Fibroblast of lung (primary cell): ENCODE measurements at regions not wholly inside any gene's neighbourhood (a gene's known extent, or its start where the extent isn't known, plus 50 kb on each side); places are given as distances from the start of the nearest gene placed in this dataset.

Experiments used
- DNase-seq, 2 donors: peaks; one replicate each; pipeline versions ENCODE4 v3.0.0 to v3.0.0-alpha.2; 2010; ENCODE audit warnings: low read depth in 2 of 2
- H2AFZ ChIP-seq: 2 replicates; pipeline ENCODE4 v1.5.1; 2012; ENCODE audit warnings: low read length, control low read depth, inconsistent platforms
- H3K27ac ChIP-seq: 2 replicates; pipeline ENCODE4 v1.5.1; 2011; ENCODE audit warnings: low read length, control low read depth; ENCODE audit not compliant: insufficient read depth
- H3K27me3 ChIP-seq: 2 replicates; pipeline ENCODE4 v1.5.1; 2011; ENCODE audit warnings: mild to moderate bottlenecking, low read length; ENCODE audit not compliant: control insufficient read depth, insufficient read depth
- H3K36me3 ChIP-seq: 2 replicates; pipeline ENCODE4 v1.5.1; 2011; ENCODE audit warnings: low read length; ENCODE audit not compliant: control insufficient read depth, insufficient read depth
- H3K4me1 ChIP-seq: 2 replicates; pipeline ENCODE4 v1.5.1; 2011; ENCODE audit warnings: low read length; ENCODE audit not compliant: control insufficient read depth, insufficient read depth; ENCODE audit errors: extremely low read depth
- H3K4me2 ChIP-seq: 2 replicates; pipeline ENCODE4 v1.5.1; 2011; ENCODE audit warnings: low read length, control low read depth; ENCODE audit not compliant: insufficient read depth; ENCODE audit errors: extremely low read depth
- H3K4me3 ChIP-seq, 4 experiments: fragments of 200-600 bp in 1 of 4; sonication (generic) in 1 of 4; replicated peaks in 1 of 4; 2 replicates each; pipeline ENCODE4 v1.5.1; 2011 to 2016; ENCODE audit warnings: low read length in 4 of 4, low read depth in 3 of 4, mild to moderate bottlenecking in 3 of 4, control low read depth in 2 of 4, inconsistent platforms in 1 of 4, mixed read lengths in 1 of 4; ENCODE audit not compliant: insufficient read depth in 1 of 4; ENCODE audit errors: control extremely low read depth in 1 of 4
- H3K79me2 ChIP-seq: 2 replicates; pipeline ENCODE4 v1.5.1; 2012; ENCODE audit warnings: mild to moderate bottlenecking, low read length, inconsistent platforms; ENCODE audit not compliant: control insufficient read depth, insufficient read depth
- H3K9ac ChIP-seq: 2 replicates; pipeline ENCODE4 v1.5.1; 2011; ENCODE audit warnings: mild to moderate bottlenecking, low read length, control low read depth; ENCODE audit not compliant: insufficient read depth
- H3K9me3 ChIP-seq: 2 replicates; pipeline ENCODE4 v1.5.1; 2012; ENCODE audit warnings: low read depth, low read length; ENCODE audit not compliant: control insufficient read depth, insufficient read depth
- H4K20me1 ChIP-seq: 2 replicates; pipeline ENCODE4 v1.5.1; 2011; ENCODE audit warnings: low read length; ENCODE audit not compliant: control insufficient read depth, insufficient read depth; ENCODE audit errors: extremely low read depth
- EZH2 ChIP-seq: IDR thresholded peaks from 2 replicates; pipeline ENCODE4 v1.5.1; 2012; ENCODE audit warnings: low read length, control low read depth, mild to moderate bottlenecking; ENCODE audit errors: missing control alignments
- TF ChIP-seq, protein P1 (sequence below), 2 donors: IDR thresholded peaks in 1 of 2; conservative IDR thresholded peaks in 1 of 2; 1 replicate in 1 of 2; 2 replicates in 1 of 2; pipeline ENCODE4 v1.5.1; 2011 to 2012; ENCODE audit warnings: low read length in 2 of 2, control low read depth in 1 of 2, inconsistent platforms in 1 of 2, low read depth in 1 of 2, mild to moderate bottlenecking in 1 of 2

DNA sequence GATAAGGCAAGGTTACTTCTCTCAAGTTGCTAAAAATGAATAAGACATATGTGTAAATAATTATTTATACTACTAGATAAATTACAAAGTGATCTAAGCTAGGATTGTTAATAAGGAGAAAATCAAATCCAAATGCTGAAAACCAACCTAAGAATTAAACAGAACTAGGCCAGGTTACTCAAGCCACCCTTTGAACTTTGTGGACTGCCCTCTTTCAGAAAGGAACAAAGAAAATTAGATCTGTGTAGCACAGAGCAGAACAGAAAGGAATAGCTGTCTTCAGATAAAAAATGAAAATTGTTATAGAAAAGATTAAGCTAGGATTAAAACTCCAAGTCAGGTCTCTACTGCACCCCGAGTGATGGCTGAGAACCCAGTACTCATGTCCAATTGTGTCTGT, 158.2 kb upstream of the LRIG1 start:
- Histone ChIP-seq H3K9me3 (no peaks in the 10 kb centered on the region), H3K4me1 (no peaks in the 10 kb centered on the region), H2AFZ (no peak overlapping the region), H3K27me3 (no peaks in the 10 kb centered on the region), H3K27ac (no peak overlapping the region), H4K20me1 (no peaks in the 10 kb centered on the region), H3K4me2 (no peak overlapping the region), H3K4me3 (no peak overlapping the region), H3K79me2 (no peaks in the 10 kb centered on the region), H3K9ac (no peak overlapping the region), H3K36me3 (no peaks in the 10 kb centered on the region)
- no peak for DNase-seq
- TF ChIP-seq, protein P1, sequence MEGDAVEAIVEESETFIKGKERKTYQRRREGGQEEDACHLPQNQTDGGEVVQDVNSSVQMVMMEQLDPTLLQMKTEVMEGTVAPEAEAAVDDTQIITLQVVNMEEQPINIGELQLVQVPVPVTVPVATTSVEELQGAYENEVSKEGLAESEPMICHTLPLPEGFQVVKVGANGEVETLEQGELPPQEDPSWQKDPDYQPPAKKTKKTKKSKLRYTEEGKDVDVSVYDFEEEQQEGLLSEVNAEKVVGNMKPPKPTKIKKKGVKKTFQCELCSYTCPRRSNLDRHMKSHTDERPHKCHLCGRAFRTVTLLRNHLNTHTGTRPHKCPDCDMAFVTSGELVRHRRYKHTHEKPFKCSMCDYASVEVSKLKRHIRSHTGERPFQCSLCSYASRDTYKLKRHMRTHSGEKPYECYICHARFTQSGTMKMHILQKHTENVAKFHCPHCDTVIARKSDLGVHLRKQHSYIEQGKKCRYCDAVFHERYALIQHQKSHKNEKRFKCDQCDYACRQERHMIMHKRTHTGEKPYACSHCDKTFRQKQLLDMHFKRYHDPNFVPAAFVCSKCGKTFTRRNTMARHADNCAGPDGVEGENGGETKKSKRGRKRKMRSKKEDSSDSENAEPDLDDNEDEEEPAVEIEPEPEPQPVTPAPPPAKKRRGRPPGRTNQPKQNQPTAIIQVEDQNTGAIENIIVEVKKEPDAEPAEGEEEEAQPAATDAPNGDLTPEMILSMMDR (conservative IDR thresholded peaks at IDR 0.05 in 1 of 2, IDR thresholded peaks at IDR 0.05 in 1 of 2; ENCODE audit: low read depth in 1 of 2, low read length in 2 of 2): no peak
- no peak for TF ChIP-seq EZH2

DNA sequence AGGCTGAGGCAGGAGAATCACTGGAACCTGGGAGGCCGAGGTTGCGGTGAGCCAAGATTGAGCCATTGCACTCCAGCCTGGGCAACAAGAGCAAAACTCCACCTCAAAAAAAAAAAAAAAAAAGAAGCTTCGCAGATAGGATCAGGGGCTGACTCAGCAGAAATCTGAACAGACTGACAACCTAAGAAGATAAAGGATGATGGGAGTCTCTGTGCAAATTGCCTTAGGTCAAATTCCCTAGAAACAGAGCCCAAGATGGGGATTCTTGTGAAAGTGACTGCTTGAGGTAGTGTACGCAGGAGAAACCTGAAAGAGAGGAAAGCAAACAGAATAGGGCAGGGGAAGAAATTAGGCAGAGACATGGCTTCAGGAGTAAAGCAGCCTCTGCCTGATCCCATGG, 160.8 kb upstream of the LRIG1 start:
- no peak for DNase-seq
- Histone ChIP-seq H3K4me1 (no peaks in the 10 kb centered on the region), H3K4me2 (no peak overlapping the region), H3K9ac (no peak overlapping the region), H3K79me2 (no peaks in the 10 kb centered on the region), H3K9me3 (no peaks in the 10 kb centered on the region), H3K27ac (no peak overlapping the region), H4K20me1 (no peaks in the 10 kb centered on the region), H2AFZ (no peak overlapping the region), H3K27me3 (no peaks in the 10 kb centered on the region), H3K36me3 (no peaks in the 10 kb centered on the region), H3K4me3 (no peak overlapping the region)
- TF ChIP-seq EZH2: no peak
- TF ChIP-seq, protein P1 (conservative IDR thresholded peaks at IDR 0.05 in 1 of 2, IDR thresholded peaks at IDR 0.05 in 1 of 2; ENCODE audit: low read depth in 1 of 2, low read length in 2 of 2): no peak

DNA sequence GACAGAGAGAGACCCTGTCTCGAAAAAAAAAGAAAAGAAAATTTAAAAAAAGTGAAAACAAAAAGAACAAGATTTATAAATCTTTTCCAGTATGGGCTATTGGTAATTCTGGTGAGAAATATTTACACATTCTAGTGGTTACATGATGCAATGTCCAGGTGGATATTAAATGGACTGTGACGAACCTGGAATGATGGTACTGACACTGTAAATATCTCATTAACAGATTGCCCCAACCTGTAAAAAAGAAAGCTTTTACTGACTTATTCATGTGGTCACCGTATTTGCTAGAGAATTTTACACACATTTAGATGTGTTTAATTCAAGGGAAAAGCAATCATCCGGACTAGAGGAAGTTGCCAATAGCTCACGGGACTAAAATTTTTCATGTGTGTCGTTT, 162.1 kb upstream of the LRIG1 start:
- Histone ChIP-seq H3K4me1 (no peaks in the 10 kb centered on the region), H3K9me3 (no peaks in the 10 kb centered on the region), H3K27me3 (no peaks in the 10 kb centered on the region), H3K36me3 (no peaks in the 10 kb centered on the region), H3K79me2 (no peaks in the 10 kb centered on the region), H3K4me2 (no peak overlapping the region), H3K27ac (no peak overlapping the region), H2AFZ (no peak overlapping the region), H3K4me3 (no peak overlapping the region), H4K20me1 (no peaks in the 10 kb centered on the region), H3K9ac (no peak overlapping the region)
- no peak for TF ChIP-seq EZH2
- TF ChIP-seq, protein P1 (conservative IDR thresholded peaks at IDR 0.05 in 1 of 2, IDR thresholded peaks at IDR 0.05 in 1 of 2; ENCODE audit: low read depth in 1 of 2, low read length in 2 of 2): no peak
- no peak for DNase-seq
